ENCODE measurements at regions not wholly inside any gene's neighbourhood (a gene's known extent, or its start where the extent isn't known, plus 50 kb on each side); places are given as distances from the start of the nearest gene placed in this dataset.

DNA sequence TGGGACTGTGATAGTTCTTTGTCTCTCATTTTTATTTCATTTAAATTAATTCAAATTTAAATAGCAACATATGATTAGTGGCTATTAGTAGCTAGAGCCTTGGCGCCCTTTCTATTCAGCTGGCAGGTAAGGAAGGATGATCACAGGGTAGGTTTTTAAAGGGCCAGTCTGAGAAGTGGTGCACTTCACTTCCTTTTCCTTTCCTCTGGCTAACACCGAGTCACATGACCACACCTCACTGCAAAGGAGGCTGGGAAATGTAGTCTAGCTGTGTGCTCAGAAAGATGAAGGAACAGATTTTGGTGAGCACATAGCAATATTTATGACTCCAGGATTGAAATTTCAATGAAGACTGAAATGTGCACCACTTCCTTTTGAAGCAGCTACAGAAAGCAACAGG, 128.7 kb downstream of the TSHZ3 start:
- TF ChIP-seq, protein P1, sequence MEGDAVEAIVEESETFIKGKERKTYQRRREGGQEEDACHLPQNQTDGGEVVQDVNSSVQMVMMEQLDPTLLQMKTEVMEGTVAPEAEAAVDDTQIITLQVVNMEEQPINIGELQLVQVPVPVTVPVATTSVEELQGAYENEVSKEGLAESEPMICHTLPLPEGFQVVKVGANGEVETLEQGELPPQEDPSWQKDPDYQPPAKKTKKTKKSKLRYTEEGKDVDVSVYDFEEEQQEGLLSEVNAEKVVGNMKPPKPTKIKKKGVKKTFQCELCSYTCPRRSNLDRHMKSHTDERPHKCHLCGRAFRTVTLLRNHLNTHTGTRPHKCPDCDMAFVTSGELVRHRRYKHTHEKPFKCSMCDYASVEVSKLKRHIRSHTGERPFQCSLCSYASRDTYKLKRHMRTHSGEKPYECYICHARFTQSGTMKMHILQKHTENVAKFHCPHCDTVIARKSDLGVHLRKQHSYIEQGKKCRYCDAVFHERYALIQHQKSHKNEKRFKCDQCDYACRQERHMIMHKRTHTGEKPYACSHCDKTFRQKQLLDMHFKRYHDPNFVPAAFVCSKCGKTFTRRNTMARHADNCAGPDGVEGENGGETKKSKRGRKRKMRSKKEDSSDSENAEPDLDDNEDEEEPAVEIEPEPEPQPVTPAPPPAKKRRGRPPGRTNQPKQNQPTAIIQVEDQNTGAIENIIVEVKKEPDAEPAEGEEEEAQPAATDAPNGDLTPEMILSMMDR (conservative IDR thresholded peaks at IDR 0.05; ENCODE audit: low read length), result no peak
- no peak for TF ChIP-seq EZH2phosphoT487 (IDR thresholded peaks at IDR 0.05; ENCODE audit: borderline replicate concordance, low read depth, low read length)
